ENCODE measurements at regions not wholly inside any gene's neighbourhood (a gene's known extent, or its start where the extent isn't known, plus 50 kb on each side); places are given as distances from the start of the nearest gene placed in this dataset.

GRCh38 chr15:31975830-31976229, 54.5 kb upstream of the CHRNA7 start:
- no peak for DNase-seq (ENCODE audit: low read depth in 2 of 2)

GRCh38 chr15:31977138-31977537, 53.2 kb upstream of the CHRNA7 start:
- no peak for DNase-seq (ENCODE audit: low read depth in 2 of 2)

GRCh38 chr15:31977812-31978661, 52.3 kb upstream of the CHRNA7 start:
- peak; percentile 5 to 21 for DNase-seq (ENCODE audit: low read depth in 2 of 2)
